GM12878 (cell line): ENCODE measurements at regions not wholly inside any gene's neighbourhood (a gene's known extent, or its start where the extent isn't known, plus 50 kb on each side); places are given as distances from the start of the nearest gene placed in this dataset.

Experiments
- ATAC-seq: fragments of 200-7000 bp; cut with Tn5 transposase; 3 replicates; pipeline ENCODE4 v1.9.1; 2020; ENCODE audit warnings: mild to moderate bottlenecking, moderate library complexity
- BruUV-seq: library from RNA; stranded (reverse); fragments of 400-500 nt; replicated peaks from 2 replicates; lab custom pipeline; 2021; lab: Mats Ljungman, UMichigan
- CTCF ChIA-PET: fragments of 300-600 bp; sonication (Branson Sonifier 250); formaldehyde crosslinking; extraction: SDS; loops from one replicate; lab custom pipeline; 2021; ENCODE audit warnings: inconsistent platforms; lab: Yijun Ruan, JAX
- POLR2A ChIA-PET: fragments of 350-600 bp; formaldehyde crosslinking; extraction: SDS; loops from one replicate; lab custom pipeline; 2021; ENCODE audit warnings: inconsistent platforms; lab: Charles Lee
- RAD21 ChIA-PET: fragments of 300-600 bp; sonication (Branson Sonifier 250); formaldehyde crosslinking; loops from one replicate; lab custom pipeline; 2023; ENCODE audit warnings: antibody characterized with exemption; ENCODE audit not compliant: unreplicated experiment; lab: Charles Lee
- SMC1A ChIA-PET: fragments of 300-600 bp; sonication (Branson Sonifier 250); formaldehyde crosslinking; loops from one replicate; lab custom pipeline; 2023; ENCODE audit not compliant: unreplicated experiment, uncharacterized antibody; lab: Charles Lee
- DNase-seq: peaks from one replicate; pipeline ENCODE4 v3.0.0-alpha.2; 2011; ENCODE audit warnings: low read depth, low spot score
- FAIRE-seq: peaks from 3 replicates; lab custom pipeline; 2011; peaks lifted over from hg19 to GRCh38; lab: Jason Lieb, UNC
- H2AFZ ChIP-seq: 2 replicates; pipeline ENCODE4 v1.6.0; 2011; ENCODE audit warnings: low read depth, low read length, control low read depth; ENCODE audit not compliant: control insufficient read depth
- H3K27ac ChIP-seq: 2 replicates; pipeline ENCODE4 v1.5.1; 2011; ENCODE audit warnings: control low read depth; ENCODE audit not compliant: control insufficient read depth, insufficient read depth
- H3K27me3 ChIP-seq, 2 experiments: replicated peaks in 1 of 2; 2 replicates each; pipeline versions ENCODE4 v1.6.0 to v1.6.1; 2011; ENCODE audit warnings: low read length in 1 of 2; ENCODE audit not compliant: control insufficient read depth in 2 of 2, insufficient read depth in 2 of 2
- H3K36me3 ChIP-seq, 2 experiments: 2 replicates each; pipeline ENCODE4 v1.5.1; 2011; ENCODE audit warnings: low read length in 1 of 2; ENCODE audit not compliant: control insufficient read depth in 2 of 2, insufficient read depth in 2 of 2
- H3K4me1 ChIP-seq: 2 replicates; pipeline ENCODE4 v1.6.1; 2011; ENCODE audit warnings: mild to moderate bottlenecking, low read length, moderate library complexity, mixed read lengths; ENCODE audit not compliant: control insufficient read depth, insufficient read depth
- H3K4me2 ChIP-seq: 2 replicates; pipeline ENCODE4 v1.6.0; 2011; ENCODE audit warnings: control low read depth; ENCODE audit not compliant: control insufficient read depth, insufficient read depth
- H3K4me3 ChIP-seq: fragments of 200-600 bp; sonication (generic); 2 replicates; pipeline ENCODE4 v1.5.1; 2016
- H3K79me2 ChIP-seq: 2 replicates; pipeline ENCODE4 v1.6.0; 2011; ENCODE audit warnings: low read length; ENCODE audit not compliant: control insufficient read depth, insufficient read depth
- H3K9ac ChIP-seq: 2 replicates; pipeline ENCODE4 v1.8.0; 2011; ENCODE audit warnings: low read length, control low read depth, mixed read lengths; ENCODE audit not compliant: control insufficient read depth, insufficient read depth
- H3K9me3 ChIP-seq: replicated peaks from 3 replicates; pipeline ENCODE4 v1.5.1; 2011; ENCODE audit warnings: mild to moderate bottlenecking, low read length; ENCODE audit not compliant: control insufficient read depth, insufficient read depth
- H4K20me1 ChIP-seq: 2 replicates; pipeline ENCODE4 v1.6.0; 2011; ENCODE audit not compliant: control insufficient read depth, insufficient read depth
- CBX5 ChIP-seq: sonication (generic); IDR thresholded peaks from 2 replicates; pipeline ENCODE4 v1.6.1; 2016; ENCODE audit warnings: low read depth, moderate library complexity, mild to moderate bottlenecking, inconsistent platforms
- FOXM1 ChIP-seq: IDR thresholded peaks from 2 replicates; pipeline ENCODE4 v1.6.1; 2012; ENCODE audit warnings: low read depth, mild to moderate bottlenecking, inconsistent platforms, low read length, moderate library complexity
- RFX5 ChIP-seq: IDR thresholded peaks from 2 replicates; pipeline ENCODE4 v1.6.1; 2011; ENCODE audit warnings: low read depth, low read length, improper control_type of control experiment
- SMAD1 ChIP-seq: fragments of 450-650 bp; IDR thresholded peaks from 2 replicates; pipeline ENCODE4 v1.6.1; 2018; ENCODE audit warnings: mild to moderate bottlenecking, low read depth; ENCODE audit not compliant: partially characterized antibody
- WGBS: methylation state at CpG from one replicate; pipeline ENCODE4 v1.1.6; 2016; ENCODE audit warnings: low lambda C conversion rate; ENCODE audit not compliant: insufficient replicate concordance, insufficient coverage; ENCODE audit errors: missing lambda C conversion rate; 5-methylcytosine and 5-hydroxymethylcytosine counted together
- in situ Hi-C: fragments of 300-500 bp; cut with MboI; formaldehyde crosslinking; loops from 9 replicates; pipeline ENCODE4 v1.14.3; 2018; ENCODE audit warnings: mixed read lengths
- intact Hi-C: fragments of 100-400 bp; cut with micrococcal nuclease; formaldehyde crosslinking; loops from one replicate; pipeline ENCODE4 v1.14.2; 2022; ENCODE audit not compliant: unreplicated experiment
- TF ChIP-seq, protein P1 (sequence below): IDR thresholded peaks from 2 replicates; pipeline ENCODE4 v1.6.1; 2012; ENCODE audit warnings: low read depth, low read length, improper control_type of control experiment
- TF ChIP-seq, protein P2 (sequence below): IDR thresholded peaks from 2 replicates; pipeline ENCODE4 v1.6.1; 2011; ENCODE audit warnings: mild to moderate bottlenecking, low read depth, low read length, moderate library complexity; ENCODE audit not compliant: insufficient replicate concordance

DNA sequence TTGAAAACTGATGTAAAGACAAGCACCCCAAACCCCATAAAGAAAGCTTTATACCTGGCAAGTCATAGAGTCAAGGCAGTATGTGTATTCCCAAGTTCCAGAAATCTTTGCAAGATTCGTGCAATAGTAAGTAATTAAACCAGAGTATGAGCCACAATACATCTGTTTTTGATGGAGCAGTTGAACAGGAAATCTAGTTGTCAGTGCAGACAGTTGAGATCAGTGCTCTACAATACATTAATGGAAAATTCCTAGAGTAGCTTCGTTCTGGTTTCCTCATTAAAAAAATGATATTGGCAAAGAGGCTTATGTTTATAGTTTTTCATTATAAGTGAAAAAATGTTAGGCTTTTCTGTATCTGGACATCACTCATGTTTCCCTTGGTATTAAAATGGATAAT, 575.3 kb downstream of the TRIML1 start:
- FAIRE-seq (no peak), DNase-seq (no peak), ATAC-seq (no peak)
- Histone ChIP-seq H3K4me1 (no peaks in the 10 kb centered on the region), H3K27ac (no peak overlapping the region), H3K4me3 (no peak overlapping the region), H3K9ac (no peak overlapping the region), H3K9me3 (no peaks in the 10 kb centered on the region; the same call in 2 of the 3 replicates), H3K79me2 (no peaks in the 10 kb centered on the region), H4K20me1 (no peaks in the 10 kb centered on the region), H2AFZ (no peak overlapping the region), H3K4me2 (no peak overlapping the region), H3K27me3 (no peaks in the 10 kb centered on the region), H3K36me3 (no peaks in the 10 kb centered on the region)
- ChIA-PET CTCF (no interaction called here), SMC1A (no interaction called here), POLR2A (no interaction called here), RAD21 (no interaction called here)
- in situ Hi-C loops: no loop called here
- TF ChIP-seq FOXM1 (no peak), RFX5 (no peak), CBX5 (no peak), SMAD1 (no peak)
- TF ChIP-seq, protein P1, sequence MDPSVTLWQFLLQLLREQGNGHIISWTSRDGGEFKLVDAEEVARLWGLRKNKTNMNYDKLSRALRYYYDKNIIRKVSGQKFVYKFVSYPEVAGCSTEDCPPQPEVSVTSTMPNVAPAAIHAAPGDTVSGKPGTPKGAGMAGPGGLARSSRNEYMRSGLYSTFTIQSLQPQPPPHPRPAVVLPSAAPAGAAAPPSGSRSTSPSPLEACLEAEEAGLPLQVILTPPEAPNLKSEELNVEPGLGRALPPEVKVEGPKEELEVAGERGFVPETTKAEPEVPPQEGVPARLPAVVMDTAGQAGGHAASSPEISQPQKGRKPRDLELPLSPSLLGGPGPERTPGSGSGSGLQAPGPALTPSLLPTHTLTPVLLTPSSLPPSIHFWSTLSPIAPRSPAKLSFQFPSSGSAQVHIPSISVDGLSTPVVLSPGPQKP: no peak
- TF ChIP-seq, protein P2, sequence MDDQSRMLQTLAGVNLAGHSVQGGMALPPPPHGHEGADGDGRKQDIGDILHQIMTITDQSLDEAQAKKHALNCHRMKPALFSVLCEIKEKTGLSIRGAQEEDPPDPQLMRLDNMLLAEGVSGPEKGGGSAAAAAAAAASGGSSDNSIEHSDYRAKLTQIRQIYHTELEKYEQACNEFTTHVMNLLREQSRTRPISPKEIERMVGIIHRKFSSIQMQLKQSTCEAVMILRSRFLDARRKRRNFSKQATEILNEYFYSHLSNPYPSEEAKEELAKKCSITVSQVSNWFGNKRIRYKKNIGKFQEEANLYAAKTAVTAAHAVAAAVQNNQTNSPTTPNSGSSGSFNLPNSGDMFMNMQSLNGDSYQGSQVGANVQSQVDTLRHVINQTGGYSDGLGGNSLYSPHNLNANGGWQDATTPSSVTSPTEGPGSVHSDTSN: no peak
- intact Hi-C loops: no loop called here
- BruUV-seq: no TSS peak
- 0% methylated on average over 2 of the region's 2 CpGs for WGBS
